NCI-H69 (cell line): ENCODE measurements at regions not wholly inside any gene's neighbourhood (a gene's known extent, or its start where the extent isn't known, plus 50 kb on each side); places are given as distances from the start of the nearest gene placed in this dataset.
A peak's percentile ranks its signal among the peaks of the same experiment; 100 is the strongest.

Experiments
- DNase-seq: peaks from one replicate; lab custom pipeline; 2025; lab: John Stamatoyannopoulos, UW

- peak; percentile 35 for DNase-seq
These were observed 198.4 kb downstream of the GALR1 start for GRCh38 chr18:77448046-77448445.

GRCh38 chr18:77455004-77455403, 205.4 kb downstream of the GALR1 start:
- DNase-seq: no peak

GRCh38 chr18:77457681-77458080, 208.0 kb downstream of the GALR1 start:
- DNase-seq: no peak

- DNase-seq: no peak
These were observed 211.5 kb downstream of the GALR1 start for GRCh38 chr18:77461062-77461688.

- DNase-seq: no peak
These were observed 215.3 kb downstream of the GALR1 start for GRCh38 chr18:77464917-77465316.

- no peak for DNase-seq
These were observed 217.2 kb downstream of the GALR1 start for GRCh38 chr18:77466890-77467289.

GRCh38 chr18:77469131-77469530, 219.5 kb downstream of the GALR1 start:
- no peak for DNase-seq

GRCh38 chr18:77470569-77471413, 221.1 kb downstream of the GALR1 start:
- DNase-seq: no peak

GRCh38 chr18:77472509-77472908, 222.9 kb downstream of the GALR1 start:
- DNase-seq: no peak

GRCh38 chr18:77478646-77479442, 229.2 kb downstream of the GALR1 start:
- DNase-seq: peak; percentile 47

GRCh38 chr18:77481541-77481940, 231.9 kb downstream of the GALR1 start:
- no peak for DNase-seq

- DNase-seq: peak; percentile 32
These were observed 232.8 kb downstream of the GALR1 start for GRCh38 chr18:77482190-77483085.

- no peak for DNase-seq
These were observed 237.3 kb downstream of the GALR1 start for GRCh38 chr18:77486985-77487384.

GRCh38 chr18:77487951-77488740, 238.5 kb downstream of the GALR1 start:
- DNase-seq: no peak

- DNase-seq: no peak
These were observed 245.4 kb downstream of the GALR1 start for GRCh38 chr18:77495079-77495478.

- no peak for DNase-seq
These were observed 246.5 kb downstream of the GALR1 start for GRCh38 chr18:77495982-77496690.

- no peak for DNase-seq
These were observed 251.6 kb downstream of the GALR1 start for GRCh38 chr18:77501266-77501665.

- no peak for DNase-seq
These were observed 255.9 kb downstream of the GALR1 start for GRCh38 chr18:77505499-77505898.

- no peak for DNase-seq
These were observed 262.5 kb downstream of the GALR1 start for GRCh38 chr18:77512152-77512551.

- DNase-seq: no peak
These were observed 268.3 kb downstream of the GALR1 start for GRCh38 chr18:77517901-77518300.
